HEK293T (cell line): ENCODE measurements at regions not wholly inside any gene's neighbourhood (a gene's known extent, or its start where the extent isn't known, plus 50 kb on each side); places are given as distances from the start of the nearest gene placed in this dataset.

Source experiments
- CTCF ChIA-PET: fragments of 350-600 bp; formaldehyde crosslinking; extraction: SDS; loops from one replicate; lab custom pipeline; 2021; ENCODE audit warnings: antibody characterized with exemption, inconsistent platforms; lab: Yijun Ruan, JAX
- POLR2A ChIA-PET: fragments of 350-600 bp; formaldehyde crosslinking; extraction: SDS; loops from one replicate; lab custom pipeline; 2020; ENCODE audit warnings: antibody characterized with exemption, inconsistent platforms; lab: Yijun Ruan, JAX
- DNase-seq: peaks from one replicate; pipeline ENCODE4 v3.0.0; 2012; ENCODE audit warnings: mixed read lengths; ENCODE audit errors: extremely low spot score
- ARNT ChIP-seq: fragments of 450-650 bp; IDR thresholded peaks from 2 replicates; pipeline ENCODE4 v1.6.1; 2017; ENCODE audit warnings: mild to moderate bottlenecking
- BHLHE40 ChIP-seq: fragments of 450-650 bp; IDR thresholded peaks from 2 replicates; pipeline ENCODE4 v1.6.1; 2016; ENCODE audit warnings: mild to moderate bottlenecking, moderate library complexity, borderline replicate concordance
- CTBP1 ChIP-seq: fragments of 450-650 bp; IDR thresholded peaks from 2 replicates; pipeline ENCODE4 v1.6.1; 2016; ENCODE audit warnings: borderline replicate concordance
- ELF4 ChIP-seq: fragments of 450-650 bp; IDR thresholded peaks from 2 replicates; pipeline ENCODE4 v1.6.1; 2017; ENCODE audit warnings: antibody characterized with exemption
- FOXA1 ChIP-seq: fragments of 450-650 bp; IDR thresholded peaks from 2 replicates; pipeline ENCODE4 v1.6.1; 2016; ENCODE audit warnings: mild to moderate bottlenecking
- FOXK2 ChIP-seq: fragments of 450-650 bp; IDR thresholded peaks from 2 replicates; pipeline ENCODE4 v1.6.1; 2016; ENCODE audit warnings: mild to moderate bottlenecking
- FOXM1 ChIP-seq: fragments of 450-650 bp; IDR thresholded peaks from 2 replicates; pipeline ENCODE4 v1.6.1; 2017; ENCODE audit warnings: mild to moderate bottlenecking, borderline replicate concordance
- HDGF ChIP-seq: fragments of 450-650 bp; IDR thresholded peaks from 2 replicates; pipeline ENCODE4 v1.6.1; 2017; ENCODE audit warnings: antibody characterized with exemption, borderline replicate concordance
- L3MBTL2 ChIP-seq: fragments of 450-650 bp; conservative IDR thresholded peaks from 2 replicates; pipeline ENCODE4 v1.6.1; 2016; ENCODE audit warnings: mild to moderate bottlenecking
- LEF1 ChIP-seq: fragments of 450-650 bp; IDR thresholded peaks from 2 replicates; pipeline ENCODE4 v1.6.1; 2017; ENCODE audit warnings: mild to moderate bottlenecking, borderline replicate concordance
- NFRKB ChIP-seq: fragments of 450-650 bp; IDR thresholded peaks from 2 replicates; pipeline ENCODE4 v1.6.1; 2016; ENCODE audit warnings: mild to moderate bottlenecking, moderate library complexity
- PKNOX1 ChIP-seq: fragments of 450-650 bp; IDR thresholded peaks from 2 replicates; pipeline ENCODE4 v1.6.1; 2016
- SP1 ChIP-seq: fragments of 450-650 bp; IDR thresholded peaks from 2 replicates; pipeline ENCODE4 v1.6.1; 2017
- SUZ12 ChIP-seq: fragments of 450-650 bp; IDR thresholded peaks from 2 replicates; pipeline ENCODE4 v1.6.1; 2016; ENCODE audit warnings: mild to moderate bottlenecking
- TARDBP ChIP-seq: fragments of 450-650 bp; IDR thresholded peaks from 2 replicates; pipeline ENCODE4 v1.6.1; 2016
- ZNF384 ChIP-seq: fragments of 450-650 bp; IDR thresholded peaks from 2 replicates; pipeline ENCODE4 v1.6.1; 2016

GRCh38 chr18:68181956-68182355 lies 533.0 kb downstream of the TMX3 start:
- no peak for DNase-seq
- CTCF ChIA-PET: no interaction called here
- POLR2A ChIA-PET: no interaction called here
- TF ChIP-seq CTBP1 (no peak), PKNOX1 (no peak), TARDBP (no peak), ELF4 (no peak), FOXK2 (no peak), SUZ12 (no peak), L3MBTL2 (no peak), ARNT (no peak), ZNF384 (no peak), HDGF (no peak), LEF1 (no peak), FOXM1 (no peak), NFRKB (no peak), SP1 (no peak), BHLHE40 (no peak), FOXA1 (no peak)

- CTCF ChIA-PET: no interaction called here
- TF ChIP-seq FOXM1: no peak
- TF ChIP-seq HDGF: no peak
- TF ChIP-seq NFRKB: no peak
- TF ChIP-seq PKNOX1: no peak
- no peak for TF ChIP-seq TARDBP
- no peak for TF ChIP-seq ARNT
- no peak for TF ChIP-seq FOXK2
- TF ChIP-seq L3MBTL2: no peak
- no peak for TF ChIP-seq ZNF384
- no peak for TF ChIP-seq SP1
- no peak for TF ChIP-seq ELF4
- TF ChIP-seq FOXA1: no peak
- no peak for TF ChIP-seq BHLHE40
- no peak for TF ChIP-seq CTBP1
- no peak for TF ChIP-seq SUZ12
- TF ChIP-seq LEF1: no peak
- DNase-seq: no peak
- POLR2A ChIA-PET: no interaction called here
Observed at GRCh38 chr18:68179811-68180210, 535.1 kb downstream of the TMX3 start.

- DNase-seq: no peak
- ChIA-PET CTCF (no interaction called here), POLR2A (no interaction called here)
- TF ChIP-seq L3MBTL2 (no peak), TARDBP (no peak), ZNF384 (no peak), CTBP1 (no peak)
Observed at GRCh38 chr18:68178921-68179320, 536.0 kb downstream of the TMX3 start.

GRCh38 chr18:68177807-68178702 lies 536.9 kb downstream of the TMX3 start:
- POLR2A ChIA-PET: no interaction called here
- no peak for DNase-seq
- no peak for TF ChIP-seq FOXM1
- TF ChIP-seq ARNT: no peak
- no peak for TF ChIP-seq SUZ12
- TF ChIP-seq SP1: no peak
- TF ChIP-seq FOXA1: no peak
- CTCF ChIA-PET: no interaction called here

GRCh38 chr18:68176901-68177300 lies 538.0 kb downstream of the TMX3 start:
- TF ChIP-seq HDGF (no peak), ZNF384 (no peak), NFRKB (no peak), FOXA1 (no peak), ELF4 (no peak), TARDBP (no peak), FOXK2 (no peak), PKNOX1 (no peak), L3MBTL2 (no peak), LEF1 (no peak), BHLHE40 (no peak), CTBP1 (no peak), SUZ12 (no peak), SP1 (no peak), FOXM1 (no peak)
- ChIA-PET POLR2A (no interaction called here), CTCF (no interaction called here)
- DNase-seq: no peak

GRCh38 chr18:68172842-68173549 lies 541.9 kb downstream of the TMX3 start:
- POLR2A ChIA-PET: no interaction called here
- TF ChIP-seq TARDBP (no peak), ZNF384 (no peak), FOXM1 (no peak), NFRKB (no peak), SP1 (no peak), L3MBTL2 (no peak), HDGF (no peak), PKNOX1 (no peak), FOXK2 (no peak), ELF4 (no peak), FOXA1 (no peak), BHLHE40 (no peak), LEF1 (no peak), SUZ12 (no peak), ARNT (no peak)
- no peak for DNase-seq
- CTCF ChIA-PET: no interaction called here
